WTC11 (cell line): ENCODE measurements at regions not wholly inside any gene's neighbourhood (a gene's known extent, or its start where the extent isn't known, plus 50 kb on each side); places are given as distances from the start of the nearest gene placed in this dataset.

Experiments
- ATAC-seq: fragments of 200-7000 bp; cut with Tn5 transposase; 2 replicates; pipeline ENCODE4 v1.10.0; 2021; ENCODE audit warnings: mild to moderate bottlenecking, moderate library complexity
- CTCF ChIA-PET: fragments of 300-600 bp; sonication (Branson Sonifier 250); formaldehyde crosslinking; loops from one replicate; lab custom pipeline; 2021; ENCODE audit warnings: antibody characterized with exemption; lab: Charles Lee
- POLR2A ChIA-PET: fragments of 350-600 bp; sonication (Branson Sonifier 250); formaldehyde crosslinking; loops from one replicate; lab custom pipeline; 2021; ENCODE audit warnings: antibody characterized with exemption; lab: Charles Lee
- DNase-seq: peaks from one replicate; pipeline ENCODE4 v3.0.0; 2021; ENCODE audit warnings: low spot score
- H3K27ac Mint-ChIP-seq: 2 replicates; pipeline ENCODE4 v1.8.0; 2021; ENCODE audit warnings: mixed read lengths
- H3K27me3 Mint-ChIP-seq: 2 replicates; pipeline ENCODE4 v1.8.0; 2021; ENCODE audit warnings: low read depth, mild to moderate bottlenecking, moderate library complexity, mixed read lengths
- H3K36me3 Mint-ChIP-seq: 2 replicates; pipeline ENCODE4 v1.8.0; 2021; ENCODE audit warnings: mixed read lengths
- H3K4me1 Mint-ChIP-seq: 2 replicates; pipeline ENCODE4 v1.8.0; 2022; ENCODE audit warnings: mixed read lengths
- H3K4me3 Mint-ChIP-seq: 2 replicates; pipeline ENCODE4 v1.8.0; 2021; ENCODE audit warnings: mild to moderate bottlenecking, moderate library complexity, mixed read lengths
- H3K9me3 Mint-ChIP-seq: 2 replicates; pipeline ENCODE4 v1.8.0; 2021; ENCODE audit warnings: mixed read lengths
- AFF4 ChIP-seq: sonication (generic); formaldehyde crosslinking; IDR thresholded peaks from 2 replicates; pipeline ENCODE4 v1.8.1; 2023; ENCODE audit warnings: mild to moderate bottlenecking, missing genetic modification reagents, borderline replicate concordance
- ATF6 ChIP-seq: sonication (generic); formaldehyde crosslinking; IDR thresholded peaks from 2 replicates; pipeline ENCODE4 v1.8.1; 2023; ENCODE audit warnings: mild to moderate bottlenecking, missing genetic modification reagents
- CREB1 ChIP-seq: sonication (generic); formaldehyde crosslinking; IDR thresholded peaks from 2 replicates; pipeline ENCODE4 v1.8.0; 2023; ENCODE audit warnings: mild to moderate bottlenecking, missing genetic modification reagents
- EMX1 ChIP-seq: fragments of 250-450 bp; sonication (Bioruptor Pico); IDR thresholded peaks from 2 replicates; pipeline ENCODE4 v1.8.0; 2021; ENCODE audit warnings: mild to moderate bottlenecking
- FOXJ3 ChIP-seq: sonication (generic); formaldehyde crosslinking; IDR thresholded peaks from 2 replicates; pipeline ENCODE4 v1.9.0; 2021; ENCODE audit warnings: missing genetic modification reagents, mild to moderate bottlenecking, borderline replicate concordance
- FOXK1 ChIP-seq: sonication (generic); formaldehyde crosslinking; IDR thresholded peaks from 2 replicates; pipeline ENCODE4 v1.8.0; 2022; ENCODE audit warnings: mild to moderate bottlenecking, moderate library complexity, missing genetic modification reagents
- GTF2I ChIP-seq: fragments of 250-450 bp; sonication (Bioruptor Pico); conservative IDR thresholded peaks from 2 replicates; pipeline ENCODE4 v1.4.0; 2021; ENCODE audit warnings: mild to moderate bottlenecking
- IRF1 ChIP-seq: sonication (generic); formaldehyde crosslinking; IDR thresholded peaks from 2 replicates; pipeline ENCODE4 v1.8.0; 2023; ENCODE audit warnings: missing genetic modification reagents
- KAT7 ChIP-seq: sonication (generic); formaldehyde crosslinking; IDR thresholded peaks from 2 replicates; pipeline ENCODE4 v1.8.1; 2023; ENCODE audit warnings: missing genetic modification reagents, mild to moderate bottlenecking, borderline replicate concordance
- MXD4 ChIP-seq: fragments of 250-450 bp; sonication (Bioruptor Pico); IDR thresholded peaks from 2 replicates; pipeline ENCODE4 v1.8.0; 2021; ENCODE audit warnings: mild to moderate bottlenecking, moderate library complexity, borderline replicate concordance
- NFATC4 ChIP-seq: fragments of 250-450 bp; sonication (Bioruptor Pico); IDR thresholded peaks from 2 replicates; pipeline ENCODE4 v1.9.0; 2021; ENCODE audit warnings: mild to moderate bottlenecking
- NR1H2 ChIP-seq: sonication (generic); formaldehyde crosslinking; IDR thresholded peaks from 2 replicates; pipeline ENCODE4 v1.9.0; 2021; ENCODE audit warnings: mild to moderate bottlenecking, moderate library complexity, missing genetic modification reagents
- NR2C2 ChIP-seq: sonication (generic); formaldehyde crosslinking; IDR thresholded peaks from 2 replicates; pipeline ENCODE4 v1.8.0; 2022; ENCODE audit warnings: mild to moderate bottlenecking, missing genetic modification reagents
- NR3C1 ChIP-seq: sonication (generic); formaldehyde crosslinking; conservative IDR thresholded peaks from 2 replicates; pipeline ENCODE4 v1.8.1; 2023; ENCODE audit warnings: low read depth, mild to moderate bottlenecking, missing genetic modification reagents
- PRRX2 ChIP-seq: fragments of 250-450 bp; sonication (Bioruptor Pico); IDR thresholded peaks from 2 replicates; pipeline ENCODE4 v1.8.0; 2021; ENCODE audit warnings: mild to moderate bottlenecking
- RELA ChIP-seq: sonication (generic); formaldehyde crosslinking; IDR thresholded peaks from 2 replicates; pipeline ENCODE4 v1.8.1; 2022; ENCODE audit warnings: missing genetic modification reagents, mild to moderate bottlenecking, borderline replicate concordance
- SMAD4 ChIP-seq: sonication (generic); formaldehyde crosslinking; IDR thresholded peaks from 2 replicates; pipeline ENCODE4 v1.8.0; 2022; ENCODE audit warnings: mild to moderate bottlenecking, missing genetic modification reagents
- TCF7 ChIP-seq: sonication (generic); formaldehyde crosslinking; IDR thresholded peaks from 2 replicates; pipeline ENCODE4 v1.8.0; 2022; ENCODE audit warnings: mild to moderate bottlenecking, low read depth, missing genetic modification reagents, moderate library complexity
- TEAD4 ChIP-seq: sonication (generic); formaldehyde crosslinking; IDR thresholded peaks from 2 replicates; pipeline ENCODE4 v1.8.0; 2022; ENCODE audit warnings: mild to moderate bottlenecking, missing genetic modification reagents
- ZNF138 ChIP-seq: sonication (generic); formaldehyde crosslinking; conservative IDR thresholded peaks from 2 replicates; pipeline ENCODE4 v1.8.1; 2022; ENCODE audit warnings: mild to moderate bottlenecking, moderate library complexity, missing genetic modification reagents
- ZNF416 ChIP-seq: fragments of 250-450 bp; sonication (Bioruptor Pico); IDR thresholded peaks from 2 replicates; pipeline ENCODE4 v1.9.0; 2021; ENCODE audit warnings: mild to moderate bottlenecking, inconsistent platforms
- ZNF423 ChIP-seq: fragments of 250-450 bp; sonication (Bioruptor Pico); IDR thresholded peaks from 2 replicates; pipeline ENCODE4 v2.1.2; 2022; ENCODE audit warnings: mild to moderate bottlenecking, moderate library complexity
- TF ChIP-seq, protein P1 (sequence below): sonication (generic); formaldehyde crosslinking; IDR thresholded peaks from 2 replicates; pipeline ENCODE4 v1.8.1; 2023; ENCODE audit warnings: mild to moderate bottlenecking, missing genetic modification reagents, moderate library complexity

- POLR2A ChIA-PET = no interaction called here
- 0 out of 2 replicates have a peak overlapping the region, but pooled peaks have one; percentile 44 for H3K27ac Mint-ChIP-seq
- H3K27me3 Mint-ChIP-seq = no peaks in the 10 kb centered on the region; the same call in 1 of the 2 replicates
- no peaks in the 10 kb centered on the region for H3K36me3 Mint-ChIP-seq
- H3K4me3 Mint-ChIP-seq = no peak overlapping the region
- DNase-seq (no peak), ATAC-seq (no peak)
- H3K4me1 Mint-ChIP-seq = peaks cover 18% of the 10 kb centered on the region
- CTCF ChIA-PET = interaction anchor here (0.5 kb wide), 1 partner anchor 125 kb away, joined by 4 read pairs; no protein-coding TSS in a partner anchor
- no peaks in the 10 kb centered on the region for H3K9me3 Mint-ChIP-seq
- TF ChIP-seq IRF1 (CRISPR knock-in tag) (no peak), EMX1 (CRISPR knock-in tag) (no peak), CREB1 (CRISPR knock-in tag) (no peak), FOXJ3 (no peak), SMAD4 (CRISPR knock-in tag) (no peak), ZNF138 (CRISPR knock-in tag) (no peak), NR2C2 (CRISPR knock-in tag) (no peak), AFF4 (CRISPR knock-in tag) (no peak)
Measured at GRCh38 chr1:234907940-234908405, 220.7 kb downstream of the TOMM20 start.

DNA sequence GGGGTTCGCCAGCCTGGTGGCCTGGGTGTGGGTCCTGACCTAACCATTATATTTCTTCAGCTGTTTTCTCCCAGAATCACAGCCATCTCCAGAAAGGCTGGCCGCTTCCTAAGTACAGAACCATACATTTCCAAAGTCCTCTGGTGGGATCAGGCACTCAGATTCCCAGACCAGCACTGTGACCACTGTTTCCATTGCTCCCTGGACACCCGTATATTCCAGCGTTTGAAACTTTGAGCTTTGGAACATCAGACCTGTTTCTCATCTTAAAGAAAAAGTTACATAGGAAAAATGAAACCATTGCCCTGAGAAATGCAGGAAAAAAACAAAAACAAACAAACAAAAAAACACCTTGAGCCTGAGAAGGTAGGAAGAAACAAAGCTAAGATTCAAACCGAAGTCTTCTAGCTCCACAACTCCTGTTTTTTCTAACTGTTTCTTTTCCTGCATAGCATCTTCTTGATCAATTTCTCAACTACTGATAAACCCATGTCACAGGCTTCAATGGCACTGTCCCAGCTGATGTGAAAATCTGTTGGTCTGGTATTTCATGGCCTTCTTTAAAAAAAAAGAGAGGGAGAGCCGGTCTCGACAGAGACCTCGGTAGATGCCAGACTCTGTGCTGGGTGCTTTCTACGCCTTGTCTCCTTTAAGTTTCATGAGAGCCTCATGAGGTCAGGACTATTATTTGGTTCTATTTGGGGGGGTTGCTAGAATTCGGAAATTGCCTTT is 221.3 kb downstream of the TOMM20 start:
- CTCF ChIA-PET = no interaction called here
- no peak for TF ChIP-seq TCF7 (CRISPR knock-in tag)
- no peak for TF ChIP-seq ZNF138 (CRISPR knock-in tag)
- TF ChIP-seq, protein P1, sequence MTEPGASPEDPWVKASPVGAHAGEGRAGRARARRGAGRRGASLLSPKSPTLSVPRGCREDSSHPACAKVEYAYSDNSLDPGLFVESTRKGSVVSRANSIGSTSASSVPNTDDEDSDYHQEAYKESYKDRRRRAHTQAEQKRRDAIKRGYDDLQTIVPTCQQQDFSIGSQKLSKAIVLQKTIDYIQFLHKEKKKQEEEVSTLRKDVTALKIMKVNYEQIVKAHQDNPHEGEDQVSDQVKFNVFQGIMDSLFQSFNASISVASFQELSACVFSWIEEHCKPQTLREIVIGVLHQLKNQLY = no peak
- no peak for TF ChIP-seq RELA (CRISPR knock-in tag)
- no peak for TF ChIP-seq KAT7 (CRISPR knock-in tag)
- no peak for TF ChIP-seq FOXK1 (CRISPR knock-in tag)
- no peak for TF ChIP-seq NR1H2 (CRISPR knock-in tag)
- TF ChIP-seq NR3C1 (CRISPR knock-in tag) = no peak
- TF ChIP-seq TEAD4 (CRISPR knock-in tag) = no peak
- no peak for TF ChIP-seq ZNF416 (CRISPR knock-in tag)
- TF ChIP-seq PRRX2 = no peak
- TF ChIP-seq NFATC4 (CRISPR knock-in tag) = no peak
- no peak for TF ChIP-seq ZNF423 (CRISPR knock-in tag)
- TF ChIP-seq ATF6 (CRISPR knock-in tag) = no peak
- TF ChIP-seq GTF2I (CRISPR knock-in tag) = no peak
- TF ChIP-seq MXD4 (CRISPR knock-in tag) = no peak
- TF ChIP-seq AFF4 (CRISPR knock-in tag) = no peak
- Mint-ChIP-seq H3K27ac (no peak overlapping the region), H3K27me3 (no peaks in the 10 kb centered on the region; the same call in 1 of the 2 replicates), H3K4me3 (no peak overlapping the region), H3K4me1 (peaks cover 16% of the 10 kb centered on the region), H3K36me3 (no peaks in the 10 kb centered on the region), H3K9me3 (no peaks in the 10 kb centered on the region)
- DNase-seq (no peak), ATAC-seq (no peak)
- POLR2A ChIA-PET = no interaction called here
